Thyroid gland (tissue), 4 donors: ENCODE measurements at regions not wholly inside any gene's neighbourhood (a gene's known extent, or its start where the extent isn't known, plus 50 kb on each side); places are given as distances from the start of the nearest gene placed in this dataset.

Source experiments
- CTCF ChIP-seq, 6 experiments: fragments of 200-600 bp in 3 of 6; fragments of 450-650 bp in 3 of 6; sonication (generic) in 3 of 6; IDR thresholded peaks; one replicate each; pipeline ENCODE4 v1.5.1; 2016 to 2019; ENCODE audit warnings: antibody characterized with exemption in 6 of 6, mild to moderate bottlenecking in 2 of 6, inconsistent platforms in 1 of 6, moderate library complexity in 1 of 6
- POLR2A ChIP-seq, 2 donors: fragments of 450-650 bp; IDR thresholded peaks; one replicate each; pipeline ENCODE4 v1.6.1; 2017; ENCODE audit warnings: antibody characterized with exemption in 2 of 2, mild to moderate bottlenecking in 2 of 2, moderate library complexity in 1 of 2

GRCh38 chr6:115575285-115575684 is 485.4 kb downstream of the FRK start:
- TF ChIP-seq CTCF (IDR thresholded peaks at IDR 0.05) (no peak), POLR2A (IDR thresholded peaks at IDR 0.05) (no peak)
